CD4-positive, alpha-beta T cell treated with Interferon gamma for 1 hour (primary cell): ENCODE measurements at regions not wholly inside any gene's neighbourhood (a gene's known extent, or its start where the extent isn't known, plus 50 kb on each side); places are given as distances from the start of the nearest gene placed in this dataset.

ENCODE experiments used
- DNase-seq: peaks from one replicate; pipeline ENCODE4 v3.0.0-alpha.2; 2020

GRCh38 chr3:82938821-82939328, 1177.4 kb upstream of the GBE1 start:
- no peak for DNase-seq

DNA sequence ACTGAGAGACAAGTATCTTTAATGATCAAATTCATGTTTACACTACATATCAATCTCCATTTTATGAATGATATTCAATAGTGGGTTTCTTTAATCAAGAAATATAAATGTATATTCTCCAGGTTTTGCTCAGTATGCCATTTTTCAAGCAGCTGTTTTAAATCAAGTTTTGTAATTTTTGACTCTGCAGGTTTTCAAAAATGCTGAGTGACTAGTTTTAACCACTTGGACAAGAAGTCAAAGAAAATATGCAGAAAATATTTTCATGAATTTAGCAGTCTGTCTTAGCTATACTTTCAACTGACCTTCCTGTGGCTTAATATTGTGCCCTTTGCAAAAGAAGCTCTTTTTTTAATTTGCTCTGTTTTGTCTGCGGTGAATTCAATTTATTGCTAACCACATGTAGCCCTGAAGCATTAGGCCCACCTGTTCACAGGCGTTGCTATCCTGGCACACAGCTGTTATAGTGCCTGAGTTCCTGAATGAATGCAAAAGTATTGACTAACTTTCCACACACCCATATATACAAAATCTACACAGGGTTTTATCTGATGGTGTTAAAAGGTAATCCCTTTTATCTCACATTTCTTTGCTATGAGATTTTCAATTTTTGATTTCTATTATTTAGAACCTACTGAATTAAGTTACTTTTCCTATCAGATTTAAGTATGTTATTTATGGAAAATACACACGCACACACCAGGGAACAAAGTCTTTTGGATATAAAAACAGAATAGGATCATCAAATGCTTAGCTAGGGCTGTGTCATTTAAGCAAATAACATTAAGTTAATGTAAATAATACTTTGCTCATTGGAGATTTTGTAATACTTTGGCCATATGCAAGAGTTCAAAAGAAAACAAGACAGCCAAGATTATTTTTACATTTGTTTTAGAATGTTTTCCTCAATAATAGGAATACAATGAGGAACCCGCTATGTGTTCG, 1166.1 kb upstream of the GBE1 start:
- DNase-seq: no peak

DNA sequence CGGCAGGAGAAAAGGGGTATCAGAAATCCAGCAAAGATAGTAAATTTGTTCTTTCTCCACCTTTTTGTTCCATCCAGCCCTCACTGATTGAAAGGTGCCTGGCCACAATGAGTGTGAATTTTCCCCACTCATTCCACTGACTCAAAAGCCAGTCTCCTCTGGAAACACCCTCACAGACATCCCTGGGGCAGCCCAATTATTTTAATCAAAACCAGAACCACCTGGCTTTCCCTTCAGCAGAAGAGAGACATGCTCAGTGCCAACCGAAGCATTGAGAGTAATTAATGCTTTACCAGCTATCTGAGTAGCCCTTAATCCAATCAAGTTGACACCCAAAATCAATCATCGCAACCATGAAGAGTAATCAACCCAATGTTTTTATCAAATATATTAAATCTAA, 1129.6 kb upstream of the GBE1 start:
- DNase-seq: no peak

GRCh38 chr3:82883072-82883471, 1121.6 kb upstream of the GBE1 start:
- no peak for DNase-seq

GRCh38 chr3:82875401-82875800, 1114.0 kb upstream of the GBE1 start:
- DNase-seq: no peak

DNA sequence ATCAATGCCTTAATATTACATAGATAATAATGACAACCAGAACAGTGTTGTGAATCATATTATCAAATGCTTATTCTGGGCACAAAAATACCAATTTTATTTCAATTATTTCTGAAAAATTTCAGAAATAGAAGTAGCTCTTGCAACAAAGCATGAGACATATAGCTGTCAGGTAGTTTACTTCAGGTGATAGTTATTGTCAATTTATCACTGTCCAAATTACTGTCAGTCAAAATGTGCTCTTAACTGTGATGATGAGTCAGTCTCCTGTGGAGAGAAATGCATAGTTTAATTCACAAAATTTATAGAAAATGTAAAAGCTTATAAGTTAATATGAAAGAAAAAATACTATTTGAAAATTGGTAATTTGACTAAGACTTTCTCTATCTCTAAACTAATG, 1078.4 kb upstream of the GBE1 start:
- DNase-seq: no peak

DNA sequence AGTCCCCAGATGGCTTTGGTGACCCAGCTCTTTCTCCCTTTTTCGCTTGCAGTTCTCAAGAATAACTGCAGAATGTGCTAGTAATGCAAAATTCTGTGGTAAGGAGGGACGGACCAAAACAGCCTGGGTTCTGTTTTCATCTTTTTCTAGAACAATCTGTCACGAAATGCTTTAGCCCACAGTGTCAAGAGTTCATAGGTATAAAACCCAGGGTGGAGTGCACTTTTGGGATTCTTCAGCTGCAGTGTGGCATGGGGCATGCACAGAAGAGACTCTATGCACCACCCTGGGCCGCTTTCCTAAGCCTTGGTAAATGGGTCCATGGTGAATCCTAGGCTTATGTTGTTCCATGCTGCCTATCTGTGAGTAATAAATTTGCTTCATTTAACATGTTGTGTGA, 1072.7 kb upstream of the GBE1 start:
- DNase-seq: no peak

GRCh38 chr3:82824491-82824890, 1063.0 kb upstream of the GBE1 start:
- no peak for DNase-seq

GRCh38 chr3:82816086-82816485, 1054.6 kb upstream of the GBE1 start:
- no peak for DNase-seq

DNA sequence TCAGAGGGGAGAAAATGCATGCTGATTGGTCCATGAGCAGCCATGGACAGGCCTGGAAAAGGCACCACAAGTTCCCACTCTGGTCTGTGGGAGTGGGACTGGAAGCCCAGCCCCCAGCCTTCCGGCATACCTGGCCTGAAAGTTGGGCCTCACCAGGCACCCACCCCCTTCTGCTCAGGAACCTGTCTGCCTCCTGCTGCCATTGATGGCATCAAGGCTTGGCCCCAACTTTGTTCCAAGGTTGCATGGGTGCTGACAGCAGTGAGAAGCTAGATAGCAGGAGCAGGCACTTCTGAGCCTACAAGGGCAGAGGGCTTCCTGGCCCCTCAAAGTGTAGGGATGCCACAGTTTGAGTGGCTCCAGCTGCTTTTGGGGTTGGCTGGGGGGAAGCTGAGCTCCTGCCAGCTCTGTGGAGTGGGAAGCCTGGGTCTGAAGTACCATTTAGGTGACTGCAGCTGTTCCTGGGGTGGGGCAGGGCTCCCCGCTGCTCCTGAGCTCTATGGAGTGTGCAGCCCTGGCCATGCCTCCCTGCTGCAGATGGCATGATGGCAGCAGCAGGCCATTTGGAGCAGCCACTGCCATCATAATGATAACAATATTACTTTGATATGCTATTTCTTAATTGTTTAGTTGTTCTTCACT, 1054.1 kb upstream of the GBE1 start:
- DNase-seq: no peak

DNA sequence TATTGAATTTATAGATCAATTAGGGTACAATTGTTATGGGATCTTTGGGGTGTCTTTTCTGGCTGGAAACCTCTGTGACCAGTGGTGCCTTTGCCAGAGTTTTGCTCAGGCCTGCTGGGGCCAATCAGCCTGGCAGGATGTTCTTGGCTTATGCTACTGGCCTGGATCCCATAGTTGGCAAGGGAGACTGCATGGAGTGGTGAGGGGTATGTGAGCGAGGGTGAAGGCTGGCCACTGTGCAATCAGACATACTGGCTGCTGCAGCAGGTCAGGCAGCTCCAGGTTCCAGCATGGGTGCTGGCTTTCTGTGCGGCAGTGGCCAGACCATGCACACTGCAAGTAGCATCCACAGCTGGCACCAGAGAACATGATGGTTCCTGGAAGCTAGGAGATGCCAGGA, 1053.2 kb upstream of the GBE1 start:
- DNase-seq: no peak

DNA sequence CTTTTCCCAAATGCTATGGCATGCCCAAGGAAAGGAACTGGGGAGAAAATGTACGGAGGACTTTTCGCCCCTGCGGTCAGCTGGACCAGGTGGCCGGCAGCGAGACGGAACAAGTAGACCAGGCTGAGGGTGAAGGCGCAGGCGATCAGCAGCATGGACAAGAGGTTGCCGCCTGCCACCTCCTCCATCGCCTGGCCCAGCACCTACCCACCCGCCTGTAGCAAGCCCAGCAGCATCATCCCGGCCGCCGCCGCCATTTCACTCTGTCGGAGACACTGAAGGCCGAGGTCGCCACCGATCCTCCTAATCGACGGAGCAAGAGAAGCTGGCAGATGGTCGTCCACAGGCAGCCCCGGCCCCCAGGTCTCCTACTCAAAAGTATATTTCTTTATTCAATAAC, 1046.3 kb upstream of the GBE1 start:
- no peak for DNase-seq

GRCh38 chr3:82802501-82802900, 1041.1 kb upstream of the GBE1 start:
- DNase-seq: no peak

- no peak for DNase-seq
These were observed 1038.8 kb upstream of the GBE1 start for GRCh38 chr3:82800248-82800647.

- DNase-seq: no peak
These were observed 1035.3 kb upstream of the GBE1 start for GRCh38 chr3:82796765-82797164.

DNA sequence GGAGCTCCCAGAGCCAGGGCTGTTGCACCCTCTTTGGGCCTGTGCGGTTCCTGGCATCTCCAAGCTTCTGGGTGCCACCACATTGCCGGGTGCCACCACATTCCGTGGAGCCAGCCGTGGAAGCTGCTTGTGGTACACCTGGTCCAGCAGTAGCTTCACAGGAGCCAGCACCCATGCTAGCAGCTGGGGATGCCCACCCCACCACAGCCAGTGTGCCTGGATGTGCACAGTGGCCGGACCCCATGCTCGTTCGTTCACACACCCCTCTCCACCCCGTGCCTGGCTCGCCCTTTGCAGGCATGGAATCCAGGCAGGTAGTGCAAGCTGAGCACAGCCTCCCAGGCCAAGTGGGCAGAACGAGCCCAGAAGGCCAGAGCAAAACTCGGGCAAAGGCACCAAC, 1029.8 kb upstream of the GBE1 start:
- no peak for DNase-seq

DNA sequence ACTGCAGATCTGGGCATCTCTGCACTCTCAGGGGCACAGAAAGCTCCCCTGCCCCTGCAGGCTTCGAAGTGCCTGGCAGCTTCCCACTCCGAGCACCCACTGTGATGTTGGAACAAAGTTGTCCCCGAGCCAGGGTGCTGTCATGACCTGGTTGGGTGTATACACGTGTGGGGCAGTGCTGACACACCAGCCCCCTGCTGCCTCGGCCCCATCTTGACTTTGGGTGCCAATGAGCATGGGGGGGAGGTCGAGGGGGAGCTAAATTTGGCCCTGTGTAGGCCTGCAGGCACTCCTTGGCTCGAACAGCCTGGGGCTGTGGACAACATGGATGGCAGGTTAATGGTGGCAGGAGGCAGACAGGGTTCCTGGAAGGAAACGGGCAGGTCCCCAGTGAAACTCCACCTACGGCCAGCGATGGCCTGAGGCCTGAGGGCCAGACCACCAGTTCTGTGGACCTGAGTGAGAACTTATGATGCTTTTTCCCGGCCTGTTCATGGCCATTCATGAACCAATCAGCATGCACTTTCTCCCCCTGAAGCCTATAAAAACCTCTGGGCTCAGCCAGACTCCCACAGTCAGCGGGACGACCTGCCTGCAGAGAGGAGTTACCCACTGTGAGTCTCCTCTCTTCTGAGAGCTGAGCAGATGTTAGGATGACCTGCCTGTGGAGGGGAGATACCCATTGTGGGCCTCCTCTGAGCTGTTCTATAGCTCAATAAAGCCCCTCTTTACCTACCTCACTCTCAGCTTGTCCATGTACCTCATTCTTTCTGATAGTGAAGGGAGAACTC, 1029.1 kb upstream of the GBE1 start:
- no peak for DNase-seq

GRCh38 chr3:82783194-82783593, 1021.7 kb upstream of the GBE1 start:
- DNase-seq: no peak

DNA sequence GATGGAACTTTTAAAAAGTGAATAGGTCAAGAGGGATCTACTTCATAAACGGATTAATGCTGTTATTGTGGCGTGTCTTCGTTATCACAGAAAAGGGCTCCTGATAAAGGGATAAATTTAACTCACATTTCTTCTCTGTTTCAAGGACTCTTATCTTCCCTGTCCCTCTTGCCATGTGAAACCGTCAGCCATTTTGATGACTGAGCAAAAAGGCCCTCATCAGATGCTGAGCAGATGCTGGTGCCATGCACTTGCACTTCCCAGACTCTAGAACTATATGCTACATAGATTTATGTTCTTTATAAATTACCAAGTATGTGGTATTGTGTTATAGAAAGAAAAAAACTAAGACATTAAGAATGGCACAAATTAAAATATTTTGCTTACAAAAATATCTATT, 1011.8 kb upstream of the GBE1 start:
- no peak for DNase-seq

DNA sequence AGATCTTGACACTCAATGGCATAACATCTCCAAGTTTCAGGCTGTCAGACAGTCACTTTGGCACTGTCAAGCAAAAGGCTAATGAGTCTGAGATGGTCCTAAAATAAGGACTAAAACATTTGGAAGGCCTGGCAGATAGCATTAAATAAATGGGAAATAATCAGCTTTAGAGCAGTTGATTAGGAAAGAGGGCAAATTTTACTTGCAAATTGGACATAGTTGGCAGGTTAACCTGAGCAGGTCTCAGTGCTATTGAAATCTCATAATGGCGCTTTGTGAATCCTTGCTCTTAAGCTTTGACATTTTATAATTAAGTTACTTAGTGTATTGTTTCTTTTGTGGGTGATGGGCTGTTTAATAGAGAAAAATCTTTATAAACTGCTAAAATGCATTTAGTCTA, 1003.1 kb upstream of the GBE1 start:
- DNase-seq: no peak

- no peak for DNase-seq
These were observed 1000.4 kb upstream of the GBE1 start for GRCh38 chr3:82761858-82762257.

GRCh38 chr3:82745544-82745943, 984.1 kb upstream of the GBE1 start:
- no peak for DNase-seq

GRCh38 chr3:82743196-82743595, 981.8 kb upstream of the GBE1 start:
- no peak for DNase-seq

DNA sequence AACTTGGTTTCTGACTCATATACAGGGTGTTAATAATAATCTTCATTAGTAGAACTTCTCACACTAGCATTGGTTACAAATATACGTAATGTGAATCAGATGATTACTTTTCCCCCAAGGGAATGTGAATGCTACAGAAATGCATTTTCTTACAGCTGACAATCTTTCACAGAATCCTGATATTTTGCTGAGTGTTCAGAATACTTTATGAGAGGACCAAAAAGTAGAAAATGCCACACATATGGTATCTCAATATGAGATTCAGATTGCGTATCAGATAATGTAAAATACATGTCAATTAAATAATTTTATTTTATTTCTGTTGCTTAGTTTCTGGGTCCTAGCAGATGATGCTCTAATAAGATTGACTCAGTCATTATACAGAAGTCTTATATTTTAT, 979.9 kb upstream of the GBE1 start:
- DNase-seq: no peak
